ENCODE measurements at regions not wholly inside any gene's neighbourhood (a gene's known extent, or its start where the extent isn't known, plus 50 kb on each side); places are given as distances from the start of the nearest gene placed in this dataset.

GRCh38 chr6:23890543-23891227, 235.3 kb upstream of the NRSN1 start:
- TF ChIP-seq CTCF (IDR thresholded peaks at IDR 0.05; ENCODE audit: borderline replicate concordance, extremely low read depth, low read length, poor library complexity, severe bottlenecking) (no peak), EZH2 (IDR thresholded peaks at IDR 0.05; ENCODE audit: borderline replicate concordance, low read depth, low read length, severe bottlenecking) (no peak)

Measured in DND-41 (cell line).